ENCODE measurements at regions not wholly inside any gene's neighbourhood (a gene's known extent, or its start where the extent isn't known, plus 50 kb on each side); places are given as distances from the start of the nearest gene placed in this dataset.

DNA sequence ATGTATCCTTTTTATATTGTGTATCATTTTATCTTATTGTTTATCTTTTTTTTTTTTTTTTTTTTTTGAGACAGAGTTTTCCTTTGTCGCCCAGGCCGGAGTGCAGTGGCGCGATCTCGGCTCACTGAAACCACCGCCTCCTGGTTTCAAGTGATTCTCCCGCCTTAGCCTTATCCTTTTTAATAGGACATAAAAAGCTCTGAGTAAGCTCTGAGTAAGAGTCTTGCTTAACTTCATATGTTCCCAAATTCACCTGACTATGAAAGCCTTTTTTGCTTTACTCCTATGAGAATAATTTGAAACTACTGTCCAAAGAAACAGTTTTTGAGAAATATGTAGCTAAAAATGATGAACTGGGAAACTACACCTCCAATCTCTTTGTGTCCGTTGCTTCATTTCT is 525.5 kb downstream of the IRS1 start:
- Histone ChIP-seq H3K27me3 (replicated peaks; ENCODE audit: insufficient read depth) (no peaks in the 10 kb centered on the region), H3K36me3 (no peaks in the 10 kb centered on the region), H3K4me3 (no peak overlapping the region), H3K4me1 (replicated peaks) (no peaks in the 10 kb centered on the region), H3K9me3 (no peaks in the 10 kb centered on the region), H3K27ac (no peak overlapping the region)
- no peak for DNase-seq (ENCODE audit: low spot score)
- intact Hi-C loops (cut with DNase I) = no loop called here
- WGBS = 88% methylated on average over 8 of the region's 8 CpGs
- TF ChIP-seq POLR2AphosphoS5 (IDR thresholded peaks at IDR 0.05) (no peak), POLR2A (IDR thresholded peaks at IDR 0.05) (no peak)
- TF ChIP-seq, protein P1, sequence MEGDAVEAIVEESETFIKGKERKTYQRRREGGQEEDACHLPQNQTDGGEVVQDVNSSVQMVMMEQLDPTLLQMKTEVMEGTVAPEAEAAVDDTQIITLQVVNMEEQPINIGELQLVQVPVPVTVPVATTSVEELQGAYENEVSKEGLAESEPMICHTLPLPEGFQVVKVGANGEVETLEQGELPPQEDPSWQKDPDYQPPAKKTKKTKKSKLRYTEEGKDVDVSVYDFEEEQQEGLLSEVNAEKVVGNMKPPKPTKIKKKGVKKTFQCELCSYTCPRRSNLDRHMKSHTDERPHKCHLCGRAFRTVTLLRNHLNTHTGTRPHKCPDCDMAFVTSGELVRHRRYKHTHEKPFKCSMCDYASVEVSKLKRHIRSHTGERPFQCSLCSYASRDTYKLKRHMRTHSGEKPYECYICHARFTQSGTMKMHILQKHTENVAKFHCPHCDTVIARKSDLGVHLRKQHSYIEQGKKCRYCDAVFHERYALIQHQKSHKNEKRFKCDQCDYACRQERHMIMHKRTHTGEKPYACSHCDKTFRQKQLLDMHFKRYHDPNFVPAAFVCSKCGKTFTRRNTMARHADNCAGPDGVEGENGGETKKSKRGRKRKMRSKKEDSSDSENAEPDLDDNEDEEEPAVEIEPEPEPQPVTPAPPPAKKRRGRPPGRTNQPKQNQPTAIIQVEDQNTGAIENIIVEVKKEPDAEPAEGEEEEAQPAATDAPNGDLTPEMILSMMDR (IDR thresholded peaks at IDR 0.05) = no peak

- intact Hi-C loops (cut with DNase I) = no loop called here
- H3K27me3 ChIP-seq (replicated peaks; ENCODE audit: insufficient read depth) = no peaks in the 10 kb centered on the region
- TF ChIP-seq POLR2A (IDR thresholded peaks at IDR 0.05) (no peak), POLR2AphosphoS5 (IDR thresholded peaks at IDR 0.05) (no peak)
- TF ChIP-seq, protein P1 (IDR thresholded peaks at IDR 0.05) = no peak
- H3K4me3 ChIP-seq = no peak overlapping the region
- H3K27ac ChIP-seq = no peak overlapping the region
- no peak for DNase-seq (ENCODE audit: low spot score)
- no peaks in the 10 kb centered on the region for H3K4me1 ChIP-seq (replicated peaks)
- no peaks in the 10 kb centered on the region for H3K36me3 ChIP-seq
- H3K9me3 ChIP-seq = no peaks in the 10 kb centered on the region
Observed at GRCh38 chr2:226273440-226273839, 526.2 kb downstream of the IRS1 start.

DNA sequence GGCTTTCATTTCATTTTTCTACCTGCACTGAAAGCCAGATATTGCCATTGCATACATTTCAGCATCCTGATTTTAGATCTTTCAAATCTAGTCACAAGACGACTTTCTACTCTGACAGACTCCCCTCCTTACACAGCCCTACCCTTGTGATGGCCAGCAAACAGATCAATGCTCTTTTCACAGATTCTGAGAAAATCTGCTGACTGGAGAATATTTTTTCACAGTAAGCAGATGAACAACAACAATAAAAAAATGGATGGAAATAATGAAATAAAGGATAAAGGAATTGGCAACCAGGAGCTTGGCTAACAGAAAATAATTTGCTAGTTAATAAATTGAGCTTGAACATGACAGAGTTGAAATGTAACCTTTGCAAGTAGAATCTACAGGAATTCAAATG is 527.2 kb downstream of the IRS1 start:
- Histone ChIP-seq H3K27me3 (replicated peaks; ENCODE audit: insufficient read depth) (no peaks in the 10 kb centered on the region), H3K4me1 (replicated peaks) (no peaks in the 10 kb centered on the region), H3K36me3 (no peaks in the 10 kb centered on the region), H3K4me3 (no peak overlapping the region), H3K27ac (no peak overlapping the region), H3K9me3 (no peaks in the 10 kb centered on the region)
- intact Hi-C loops (cut with DNase I) = no loop called here
- no peak for TF ChIP-seq POLR2A (IDR thresholded peaks at IDR 0.05)
- no peak for DNase-seq (ENCODE audit: low spot score)
- WGBS = 50% methylated on average over 1 of the region's 1 CpG

DNA sequence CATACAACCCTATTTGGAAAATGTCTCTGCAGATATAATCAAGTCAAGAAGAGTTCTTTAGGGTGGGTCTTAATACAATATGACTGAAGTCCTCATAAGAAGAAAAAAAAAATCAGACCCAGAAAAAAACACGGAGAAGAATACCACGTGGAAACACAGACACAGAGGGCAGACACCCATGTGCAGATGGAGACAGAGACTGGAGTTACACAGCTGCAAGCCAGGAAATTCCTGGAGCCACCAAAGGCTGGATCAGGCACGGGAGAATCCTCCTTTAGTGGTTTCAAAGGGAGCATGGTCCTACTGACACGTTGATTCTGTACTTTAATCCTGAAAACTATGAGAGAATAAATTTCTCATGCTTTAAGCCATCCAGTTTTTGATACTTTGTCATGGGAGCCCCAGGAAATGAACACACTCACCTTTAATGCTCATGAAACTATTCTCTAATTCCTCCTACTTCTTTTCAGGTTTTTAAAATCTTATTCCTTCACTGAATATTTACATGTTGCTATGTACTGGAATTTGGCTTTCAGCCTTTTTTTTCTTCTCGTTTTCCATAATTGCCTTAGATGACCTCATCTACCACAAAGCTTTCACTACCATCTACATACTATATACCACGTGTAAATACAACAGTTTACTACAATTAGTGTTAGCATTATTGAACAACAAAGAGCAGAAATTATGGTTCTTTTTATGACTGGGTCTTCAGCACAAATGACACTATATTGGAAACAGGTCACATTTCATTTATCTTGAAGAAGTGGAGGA is 529.1 kb downstream of the IRS1 start:
- DNase-seq (ENCODE audit: low spot score) = no peak
- H3K27me3 ChIP-seq (replicated peaks; ENCODE audit: insufficient read depth) = no peaks in the 10 kb centered on the region
- no peaks in the 10 kb centered on the region for H3K36me3 ChIP-seq
- H3K9me3 ChIP-seq = no peaks in the 10 kb centered on the region
- 70% methylated on average over 6 of the region's 6 CpGs for WGBS
- no peak overlapping the region for H3K4me3 ChIP-seq
- H3K27ac ChIP-seq = no peak overlapping the region
- no peaks in the 10 kb centered on the region for H3K4me1 ChIP-seq (replicated peaks)
- TF ChIP-seq POLR2A (IDR thresholded peaks at IDR 0.05) = no peak
- TF ChIP-seq, protein P1 (IDR thresholded peaks at IDR 0.05) = no peak
- TF ChIP-seq POLR2AphosphoS5 (IDR thresholded peaks at IDR 0.05) = no peak
- intact Hi-C loops (cut with DNase I) = no loop called here

DNA sequence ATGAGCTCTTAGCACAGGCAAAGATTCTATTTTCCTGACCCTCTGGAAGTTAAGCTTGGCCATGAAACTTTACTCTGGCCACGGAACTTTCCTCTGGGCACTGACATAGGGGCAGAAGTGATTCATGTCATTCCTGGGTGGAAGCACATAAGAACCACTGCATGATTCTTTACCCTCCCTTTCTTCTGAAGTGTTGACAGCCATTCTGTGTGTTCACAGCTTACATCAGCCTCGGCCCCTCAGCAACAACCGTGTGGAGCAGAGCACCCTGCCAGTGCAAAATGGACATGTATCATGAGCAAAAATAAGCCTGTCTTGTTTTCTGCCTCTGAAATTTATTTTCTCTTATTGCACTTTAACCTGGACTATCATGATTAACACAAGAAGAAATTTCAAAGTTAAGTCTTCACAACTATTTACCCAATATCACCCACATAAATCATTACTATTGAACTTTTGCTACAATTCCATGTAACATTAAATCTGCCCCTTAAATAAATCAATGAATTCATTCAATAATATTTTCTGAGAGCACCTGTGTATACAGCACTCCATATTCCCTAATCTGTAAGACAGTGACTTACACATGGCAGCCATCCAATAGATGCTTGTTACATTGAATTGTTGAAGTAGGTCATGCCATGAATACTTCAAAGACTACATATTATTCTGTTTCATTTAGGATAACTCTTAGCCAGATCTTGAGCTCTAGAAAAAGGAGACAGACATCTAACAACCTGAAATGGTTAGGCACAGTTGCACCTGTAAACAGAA is 531.9 kb downstream of the IRS1 start:
- intact Hi-C loops (cut with DNase I) = no loop called here
- WGBS = 68% methylated on average over 3 of the region's 3 CpGs
- DNase-seq (ENCODE audit: low spot score) = no peak
- no peak for TF ChIP-seq POLR2AphosphoS5 (IDR thresholded peaks at IDR 0.05)
- TF ChIP-seq, protein P1 (IDR thresholded peaks at IDR 0.05) = no peak
- no peak for TF ChIP-seq POLR2A (IDR thresholded peaks at IDR 0.05)
- H3K4me1 ChIP-seq (replicated peaks) = no peaks in the 10 kb centered on the region
- H3K4me3 ChIP-seq = no peak overlapping the region
- no peaks in the 10 kb centered on the region for H3K36me3 ChIP-seq
- no peak overlapping the region for H3K27ac ChIP-seq
- no peaks in the 10 kb centered on the region for H3K27me3 ChIP-seq (replicated peaks; ENCODE audit: insufficient read depth)
- no peaks in the 10 kb centered on the region for H3K9me3 ChIP-seq
